ENCODE measurements at regions not wholly inside any gene's neighbourhood (a gene's known extent, or its start where the extent isn't known, plus 50 kb on each side); places are given as distances from the start of the nearest gene placed in this dataset.
"Not testable (repeated sequence)": the region's sequence is repeated elsewhere in the genome, so short reads cannot be mapped to it uniquely, and the experiment has no call there.

DNA sequence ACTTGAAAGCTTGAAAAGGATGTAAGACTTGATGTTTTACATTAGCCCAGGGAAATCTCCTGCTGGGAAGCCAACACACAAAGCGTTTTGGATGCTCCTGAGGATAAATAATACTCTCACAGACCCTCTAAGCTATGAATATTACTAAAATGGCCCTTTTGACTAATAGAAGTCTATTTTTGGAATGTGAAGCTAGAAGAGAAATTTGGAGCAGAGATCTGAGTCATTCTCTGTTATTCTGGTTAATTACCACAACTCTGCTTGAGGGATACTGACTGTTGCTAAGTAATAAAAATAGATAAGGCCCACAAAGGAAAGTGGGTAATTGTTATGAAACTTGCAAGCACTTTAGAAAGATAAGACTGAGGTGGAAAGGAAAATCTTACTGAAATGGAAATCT is 346.2 kb upstream of the STXBP6 start:
- Mint-ChIP-seq H3K36me3 (no peaks in the 10 kb centered on the region), H3K4me1 (no peaks in the 10 kb centered on the region), H3K27ac (no peak overlapping the region), H3K4me3 (no peak overlapping the region), H3K27me3 (peaks cover 0 to 4% (median 0%) of the 10 kb centered on the region in 3 donors), H3K9me3 (peaks cover 0 to 4% (median 0%) of the 10 kb centered on the region in 7 donors)
- DNase-seq (no peak), ATAC-seq (ENCODE audit: low read depth in 2 of 2) (no peak)

DNA sequence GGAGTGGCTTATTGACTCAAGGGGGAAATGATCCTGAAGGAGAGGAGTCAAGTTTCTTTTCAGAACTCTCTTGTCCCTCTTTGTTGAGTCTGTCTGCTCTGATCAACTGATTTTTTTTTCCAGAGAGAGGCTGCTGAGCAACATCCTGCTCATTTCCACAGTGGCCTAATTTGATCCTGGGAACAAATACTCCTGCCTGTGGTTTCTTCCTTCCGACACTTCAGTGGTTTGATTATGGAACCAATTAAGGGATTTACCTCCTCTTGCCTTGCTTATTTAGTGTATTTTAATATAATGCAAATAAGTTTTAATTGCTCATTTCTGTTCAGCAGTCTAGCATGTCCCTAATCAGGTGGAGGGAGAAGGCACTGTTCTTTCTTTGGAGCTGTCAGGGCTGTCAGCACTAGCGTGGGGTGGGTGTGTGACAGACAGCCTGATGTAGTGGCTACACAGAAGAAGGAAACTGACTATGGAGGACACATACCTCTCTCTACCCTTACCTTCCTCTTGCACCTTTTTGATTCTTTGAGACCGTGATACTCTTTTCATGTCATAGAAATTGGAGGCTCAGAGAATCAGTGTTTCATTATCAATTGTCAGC is 344.9 kb upstream of the STXBP6 start:
- Mint-ChIP-seq H3K9me3 (peaks cover 0 to 4% (median 0%) of the 10 kb centered on the region in 7 donors), H3K4me1 (no peaks in the 10 kb centered on the region), H3K27me3 (peaks cover 0 to 4% (median 0%) of the 10 kb centered on the region in 3 donors), H3K27ac (no peak overlapping the region), H3K4me3 (no peak overlapping the region), H3K36me3 (no peaks in the 10 kb centered on the region)
- DNase-seq = no peak
- no peak for ATAC-seq (ENCODE audit: low read depth in 2 of 2)

DNA sequence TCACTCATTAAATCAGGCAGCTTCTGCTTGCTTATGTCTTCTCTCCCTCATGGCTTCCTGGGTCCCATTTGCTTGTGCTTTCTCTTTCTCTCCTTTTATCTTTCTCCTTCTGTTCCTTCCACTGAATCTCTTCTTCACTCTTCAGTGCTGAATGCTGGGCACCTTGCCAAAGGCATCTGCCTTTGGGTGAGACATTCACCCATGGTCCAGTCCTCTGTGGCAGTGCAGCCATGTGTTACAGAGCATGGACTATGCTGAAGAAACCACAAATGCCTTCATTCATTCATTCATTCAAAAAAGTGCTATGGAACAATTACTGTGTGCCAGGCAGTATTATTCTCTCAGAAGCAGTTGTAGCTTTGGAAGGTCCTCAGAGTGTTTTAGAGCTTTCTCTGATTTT is 344.4 kb upstream of the STXBP6 start:
- no peaks in the 10 kb centered on the region for H3K36me3 Mint-ChIP-seq
- no peak overlapping the region for H3K4me3 Mint-ChIP-seq
- peaks cover 0 to 4% (median 0%) of the 10 kb centered on the region in 3 donors for H3K27me3 Mint-ChIP-seq
- H3K9me3 Mint-ChIP-seq = peaks cover 0 to 4% (median 0%) of the 10 kb centered on the region in 7 donors
- DNase-seq = no peak
- no peak for ATAC-seq (ENCODE audit: low read depth in 2 of 2)
- H3K27ac Mint-ChIP-seq = no peak overlapping the region
- H3K4me1 Mint-ChIP-seq = no peaks in the 10 kb centered on the region

DNA sequence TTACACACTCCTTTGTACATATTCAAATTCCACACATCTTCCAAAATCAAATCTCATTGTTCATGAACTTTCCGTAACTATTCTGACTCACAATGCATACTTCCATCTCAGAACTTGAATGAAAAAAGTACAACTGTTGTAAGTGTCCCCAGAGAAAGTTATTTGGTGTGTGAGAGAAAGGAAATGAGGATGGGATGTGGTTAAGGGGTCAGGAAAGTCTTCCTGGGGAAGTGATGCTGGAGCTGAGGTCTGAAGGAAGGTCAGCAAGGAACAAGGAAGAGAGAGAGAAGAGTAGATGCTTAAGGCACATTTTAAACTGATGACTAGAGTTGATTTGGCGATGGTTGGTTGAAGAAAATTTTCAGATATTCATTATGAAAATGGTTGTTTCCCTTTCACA is 340.0 kb upstream of the STXBP6 start:
- H3K36me3 Mint-ChIP-seq = no peaks in the 10 kb centered on the region
- no peaks in the 10 kb centered on the region for H3K4me1 Mint-ChIP-seq
- peaks cover 0 to 7% (median 0%) of the 10 kb centered on the region in 3 donors for H3K27me3 Mint-ChIP-seq
- peaks cover 0 to 8% (median 0%) of the 10 kb centered on the region in 7 donors for H3K9me3 Mint-ChIP-seq
- H3K27ac Mint-ChIP-seq = no peak overlapping the region
- ATAC-seq (ENCODE audit: low read depth in 2 of 2) (no peak), DNase-seq (no peak)
- H3K4me3 Mint-ChIP-seq = no peak overlapping the region

DNA sequence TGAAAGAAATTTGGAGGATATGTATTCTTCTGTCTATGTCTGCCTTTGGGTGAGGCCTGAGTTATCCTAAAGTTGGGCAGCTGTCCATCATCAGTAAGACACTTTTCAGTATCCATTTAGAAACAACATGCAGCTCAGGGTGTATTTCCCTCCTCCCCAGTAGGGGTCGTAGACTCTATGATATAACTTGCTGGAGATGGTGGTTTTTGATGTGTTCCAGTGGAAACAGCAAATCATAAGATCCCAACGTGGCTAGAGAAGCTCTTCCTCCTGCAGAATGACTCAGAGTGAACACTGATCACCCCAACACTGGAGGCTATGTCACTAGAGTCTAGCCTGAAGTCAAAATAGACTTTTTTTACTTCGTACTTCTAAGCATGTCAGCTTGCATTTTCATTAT is 331.6 kb upstream of the STXBP6 start:
- peaks cover 0 to 12% (median 2%) of the 10 kb centered on the region in 7 donors for H3K9me3 Mint-ChIP-seq
- peaks cover 0 to 4% (median 0%) of the 10 kb centered on the region in 3 donors for H3K27me3 Mint-ChIP-seq
- DNase-seq (no peak), ATAC-seq (ENCODE audit: low read depth in 2 of 2) (no peak)
- no peaks in the 10 kb centered on the region for H3K4me1 Mint-ChIP-seq
- no peaks in the 10 kb centered on the region for H3K36me3 Mint-ChIP-seq
- no peak overlapping the region for H3K4me3 Mint-ChIP-seq
- H3K27ac Mint-ChIP-seq = no peak overlapping the region

DNA sequence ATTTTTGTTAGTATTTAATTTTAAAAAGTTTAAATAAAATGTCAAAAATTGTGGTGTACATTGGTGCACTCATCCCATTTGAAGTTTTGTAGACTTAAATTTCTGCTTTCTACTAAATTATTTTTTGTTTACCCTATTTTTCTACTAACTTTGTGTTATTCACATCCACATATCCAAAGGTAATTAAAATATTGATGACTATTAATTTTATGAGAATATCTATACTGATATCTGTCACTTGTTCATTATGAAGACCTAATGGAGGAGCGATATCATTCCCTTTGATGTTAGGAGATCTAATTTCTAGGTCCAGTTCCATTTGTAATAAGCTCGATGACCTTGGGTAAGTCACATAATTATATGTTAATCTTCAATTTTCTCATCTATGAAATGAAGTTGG is 325.7 kb upstream of the STXBP6 start:
- ATAC-seq (ENCODE audit: low read depth in 2 of 2) = no peak
- H3K4me3 Mint-ChIP-seq = no peak overlapping the region
- no peak overlapping the region for H3K27ac Mint-ChIP-seq
- no peaks in the 10 kb centered on the region for H3K36me3 Mint-ChIP-seq
- H3K4me1 Mint-ChIP-seq = no peaks in the 10 kb centered on the region
- peaks cover 0 to 4% (median 0%) of the 10 kb centered on the region in 3 donors for H3K27me3 Mint-ChIP-seq
- DNase-seq = no peak
- H3K9me3 Mint-ChIP-seq = peaks cover 0 to 12% (median 2%) of the 10 kb centered on the region in 7 donors

DNA sequence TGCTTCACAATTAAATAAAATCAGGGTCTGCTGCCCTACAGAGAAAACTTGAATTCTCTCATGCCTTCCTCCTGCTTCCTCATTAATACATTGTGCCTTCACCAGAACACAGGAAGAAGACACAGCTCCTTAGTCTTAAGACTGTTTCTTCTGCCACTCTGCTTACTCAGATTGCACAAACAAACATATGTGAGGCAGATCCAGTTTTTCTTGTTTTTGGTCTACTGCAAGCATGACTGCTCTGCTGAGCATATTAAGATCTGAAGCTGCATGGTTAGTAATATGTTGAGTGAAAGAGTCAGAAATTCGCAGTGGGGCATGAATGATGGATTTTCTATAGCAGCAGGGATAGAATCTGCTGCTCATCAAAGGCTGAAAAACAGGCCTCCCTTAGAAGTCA is 321.1 kb upstream of the STXBP6 start:
- ATAC-seq (ENCODE audit: low read depth in 2 of 2) = no peak

DNA sequence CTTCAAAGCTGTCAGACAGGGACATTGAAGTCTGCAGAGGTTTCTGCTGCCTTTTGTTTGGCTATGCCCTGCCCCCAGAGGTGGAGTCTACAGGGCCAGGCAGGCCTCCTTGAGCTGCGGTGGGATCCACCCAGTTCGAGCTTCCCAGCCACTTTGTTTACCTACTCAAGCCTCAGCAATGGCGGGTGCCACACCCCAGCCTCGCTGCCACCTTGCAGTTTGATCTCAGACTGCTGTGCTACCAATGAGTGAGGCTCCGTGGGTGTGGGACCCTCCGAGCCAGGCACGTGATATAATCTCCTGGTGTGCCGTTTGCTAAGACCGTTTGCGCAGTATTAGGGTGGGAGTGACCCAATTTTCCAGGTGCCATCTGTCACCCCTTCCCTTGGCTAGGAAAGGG is 320.1 kb upstream of the STXBP6 start:
- peaks cover 5 to 22% (median 10%) of the 10 kb centered on the region in 7 donors for H3K9me3 Mint-ChIP-seq
- H3K36me3 Mint-ChIP-seq; H3K4me3 Mint-ChIP-seq; H3K4me1 Mint-ChIP-seq; H3K27me3 Mint-ChIP-seq; H3K27ac Mint-ChIP-seq; ATAC-seq (ENCODE audit: low read depth in 2 of 2); DNase-seq: not testable (repeated sequence)

More for the DNA sequence above, 321.1 kb upstream of the STXBP6 start:
- H3K4me1 Mint-ChIP-seq = no peaks in the 10 kb centered on the region
- H3K9me3 Mint-ChIP-seq = peaks cover 3 to 22% (median 10%) of the 10 kb centered on the region in 7 donors
- no peaks in the 10 kb centered on the region for H3K36me3 Mint-ChIP-seq
- no peak overlapping the region for H3K27ac Mint-ChIP-seq
- H3K27me3 Mint-ChIP-seq = no peaks in the 10 kb centered on the region
- H3K4me3 Mint-ChIP-seq = no peak overlapping the region
- DNase-seq = no peak

DNA sequence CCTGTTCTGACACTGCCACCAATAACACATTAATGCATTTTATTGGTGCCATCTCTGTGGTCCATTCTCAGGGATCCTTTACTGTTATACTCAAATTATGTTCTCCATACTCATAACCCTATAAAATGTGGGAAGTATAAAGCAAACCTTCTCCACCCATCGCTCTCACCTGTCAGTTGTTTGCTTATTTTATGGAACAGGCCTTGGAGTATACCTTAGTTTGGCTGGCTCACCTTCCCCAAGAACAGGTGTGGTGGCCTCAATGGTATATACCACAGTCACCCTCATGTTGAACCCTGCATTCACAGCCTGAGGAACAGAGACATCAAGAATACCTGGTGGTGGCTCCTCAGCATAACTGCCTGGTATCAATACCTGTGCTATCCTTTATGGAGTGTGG is 308.4 kb upstream of the STXBP6 start:
- ATAC-seq (ENCODE audit: low read depth in 2 of 2) (no peak), DNase-seq (no peak)
- H3K36me3 Mint-ChIP-seq = no peaks in the 10 kb centered on the region
- peaks cover 0 to 10% (median 4%) of the 10 kb centered on the region in 7 donors for H3K9me3 Mint-ChIP-seq
- no peak overlapping the region for H3K27ac Mint-ChIP-seq
- H3K4me3 Mint-ChIP-seq = no peak overlapping the region
- no peaks in the 10 kb centered on the region for H3K4me1 Mint-ChIP-seq
- H3K27me3 Mint-ChIP-seq = no peaks in the 10 kb centered on the region

DNA sequence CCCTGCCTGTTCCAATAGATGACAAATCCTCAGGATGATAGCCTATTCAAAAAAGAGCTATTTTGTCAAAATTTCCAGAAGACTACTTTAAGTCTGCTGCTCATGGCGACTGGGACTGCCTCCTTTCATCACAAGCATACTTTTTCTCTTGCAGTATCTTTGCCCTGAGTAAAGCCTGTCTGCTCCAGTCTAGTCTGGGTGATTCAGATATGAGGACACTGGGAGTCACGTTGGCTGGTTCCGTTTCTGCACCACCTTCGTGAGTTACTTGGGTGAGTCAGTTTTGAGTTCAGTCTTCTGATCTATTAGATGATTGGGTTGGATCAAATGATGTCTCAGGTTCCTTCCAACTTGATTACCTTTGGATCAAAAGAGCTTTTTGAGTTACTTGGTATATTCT is 301.3 kb upstream of the STXBP6 start:
- ATAC-seq (ENCODE audit: low read depth in 2 of 2) (no peak), DNase-seq (no peak)
- Mint-ChIP-seq H3K4me1 (no peaks in the 10 kb centered on the region), H3K4me3 (no peak overlapping the region), H3K27me3 (peaks cover 0 to 4% (median 0%) of the 10 kb centered on the region in 3 donors), H3K9me3 (peaks cover 0 to 5% (median 0%) of the 10 kb centered on the region in 7 donors), H3K36me3 (no peaks in the 10 kb centered on the region), H3K27ac (no peak overlapping the region)

DNA sequence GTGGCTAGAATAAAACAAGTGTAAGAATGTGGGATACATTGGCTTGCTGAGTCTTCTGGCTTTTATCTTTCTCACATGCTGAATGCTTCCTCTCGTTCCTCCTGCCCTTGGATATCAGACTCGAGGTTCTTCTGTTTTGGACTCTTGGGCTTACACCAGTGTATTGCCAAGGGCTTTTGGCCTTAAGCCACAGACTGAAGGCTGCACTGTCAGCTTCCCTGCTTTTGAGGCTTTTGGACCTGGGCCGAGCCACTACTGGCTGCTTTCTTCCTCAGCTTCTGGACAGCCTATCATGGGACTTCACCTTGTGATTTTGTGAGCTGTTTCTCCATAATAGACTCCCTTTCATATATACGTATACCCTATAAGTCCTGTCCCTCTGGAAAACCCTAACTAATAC is 300.9 kb upstream of the STXBP6 start:
- H3K9me3 Mint-ChIP-seq = peaks cover 0 to 4% (median 0%) of the 10 kb centered on the region in 7 donors
- ATAC-seq (ENCODE audit: low read depth in 2 of 2) (no peak), DNase-seq (no peak)
- peaks cover 0 to 4% (median 0%) of the 10 kb centered on the region in 3 donors for H3K27me3 Mint-ChIP-seq
- H3K4me1 Mint-ChIP-seq = no peaks in the 10 kb centered on the region
- no peaks in the 10 kb centered on the region for H3K36me3 Mint-ChIP-seq
- no peak overlapping the region for H3K4me3 Mint-ChIP-seq
- no peak overlapping the region for H3K27ac Mint-ChIP-seq

DNA sequence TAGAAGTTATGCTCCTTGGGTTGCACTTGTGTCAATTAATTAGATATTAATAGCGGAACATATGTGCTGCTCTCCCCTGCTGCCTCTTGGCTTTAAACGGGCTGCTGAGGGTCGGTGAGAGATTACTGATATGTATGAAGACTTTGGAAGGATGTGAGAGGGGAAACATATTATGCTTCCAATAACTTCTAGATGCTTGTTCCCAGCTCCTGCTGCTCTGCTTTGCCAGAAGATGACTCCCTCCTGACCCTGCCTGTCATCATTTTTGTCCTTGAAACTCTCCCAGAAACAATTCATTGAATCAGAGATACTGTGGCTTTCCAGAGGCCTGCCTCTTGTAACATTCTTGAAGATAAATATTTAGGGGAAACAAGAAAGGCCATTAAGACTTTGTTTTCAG is 300.1 kb upstream of the STXBP6 start:
- Mint-ChIP-seq H3K4me3 (no peak overlapping the region), H3K4me1 (no peaks in the 10 kb centered on the region), H3K27me3 (peaks cover 0 to 4% (median 0%) of the 10 kb centered on the region in 3 donors), H3K9me3 (peaks cover 2 to 6% (median 4%) of the 10 kb centered on the region in 7 donors), H3K36me3 (no peaks in the 10 kb centered on the region), H3K27ac (no peak overlapping the region)
- DNase-seq = no peak
- no peak for ATAC-seq (ENCODE audit: low read depth in 2 of 2)

DNA sequence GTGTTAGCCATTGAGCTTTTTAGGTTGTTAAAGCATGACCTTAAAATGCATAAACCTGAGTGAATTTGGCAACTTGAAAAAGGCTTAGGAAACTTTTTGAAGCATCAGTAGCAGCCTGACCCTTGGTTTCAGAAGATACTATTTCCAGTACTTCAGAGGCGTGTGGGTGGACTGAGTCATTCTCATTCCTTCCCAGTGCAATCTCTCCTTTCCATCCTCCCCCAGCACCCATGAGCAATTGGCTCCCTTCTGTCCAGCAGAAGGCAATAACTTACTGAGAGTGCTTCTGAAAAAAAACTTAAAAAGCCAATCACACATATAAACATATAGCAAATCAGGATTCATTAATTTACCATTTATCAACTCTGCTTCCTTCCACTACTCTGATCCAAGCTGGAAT is 299.3 kb upstream of the STXBP6 start:
- H3K4me1 Mint-ChIP-seq = no peaks in the 10 kb centered on the region
- ATAC-seq (ENCODE audit: low read depth in 2 of 2) (no peak), DNase-seq (no peak)
- no peaks in the 10 kb centered on the region for H3K36me3 Mint-ChIP-seq
- H3K27me3 Mint-ChIP-seq = peaks cover 0 to 4% (median 0%) of the 10 kb centered on the region in 3 donors
- no peak overlapping the region for H3K27ac Mint-ChIP-seq
- peaks cover 4 to 12% (median 9%) of the 10 kb centered on the region in 7 donors for H3K9me3 Mint-ChIP-seq
- no peak overlapping the region for H3K4me3 Mint-ChIP-seq

DNA sequence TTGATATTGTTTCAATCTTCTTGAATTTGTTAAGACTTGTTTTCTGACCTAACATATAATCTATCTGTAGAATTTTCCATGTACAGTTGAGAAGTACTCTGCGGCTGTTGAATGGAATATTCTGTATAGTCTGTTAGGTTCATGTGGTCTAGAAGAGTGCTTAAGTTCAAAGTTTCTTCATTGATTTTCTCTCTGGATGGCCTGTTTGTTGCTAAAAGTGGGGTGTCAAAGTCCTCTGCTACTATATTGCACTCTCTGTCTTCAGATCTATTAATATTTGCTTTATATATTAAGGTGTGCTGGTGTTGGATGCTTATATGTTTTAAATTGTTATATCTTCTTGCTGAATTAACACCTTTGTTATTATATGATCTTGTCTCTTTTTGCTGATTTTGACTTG is 290.9 kb upstream of the STXBP6 start:
- no peaks in the 10 kb centered on the region for H3K4me1 Mint-ChIP-seq
- H3K9me3 Mint-ChIP-seq = peaks cover 17 to 54% (median 34%) of the 10 kb centered on the region in 7 donors
- ATAC-seq (ENCODE audit: low read depth in 2 of 2) = no peak
- peaks cover 0 to 7% of the 10 kb centered on the region in 2 donors for H3K36me3 Mint-ChIP-seq
- H3K27ac Mint-ChIP-seq = no peak overlapping the region
- no peaks in the 10 kb centered on the region for H3K27me3 Mint-ChIP-seq
- no peak for DNase-seq
- no peak overlapping the region for H3K4me3 Mint-ChIP-seq

DNA sequence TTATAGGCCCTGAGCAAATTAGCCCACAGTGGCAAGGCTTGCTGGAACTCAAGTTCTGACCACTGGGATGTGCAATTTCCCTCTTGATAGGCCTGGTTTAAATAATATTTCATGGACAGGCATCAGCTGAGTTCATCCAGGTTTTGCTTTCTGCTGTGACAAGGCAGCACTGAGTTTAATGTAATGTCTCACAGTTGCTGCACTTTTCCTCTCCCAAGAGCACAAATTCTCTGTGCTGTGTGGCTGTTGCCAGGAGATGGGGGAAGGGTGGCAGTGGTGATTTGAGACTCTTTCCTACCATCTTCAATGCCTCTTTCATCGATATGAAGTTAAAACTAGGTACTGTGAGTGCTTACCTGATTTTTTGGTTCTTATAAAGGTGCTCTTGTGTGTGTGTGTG is 272.8 kb upstream of the STXBP6 start:
- Mint-ChIP-seq H3K4me3 (no peak overlapping the region), H3K27me3 (no peaks in the 10 kb centered on the region), H3K27ac (no peak overlapping the region), H3K4me1 (no peaks in the 10 kb centered on the region), H3K9me3 (peaks cover 0 to 15% (median 5%) of the 10 kb centered on the region in 7 donors), H3K36me3 (no peaks in the 10 kb centered on the region)
- ATAC-seq (ENCODE audit: low read depth in 2 of 2) (no peak), DNase-seq (no peak)

Measured in naive B cell (primary cell).